ENCODE measurements at regions not wholly inside any gene's neighbourhood (a gene's known extent, or its start where the extent isn't known, plus 50 kb on each side); places are given as distances from the start of the nearest gene placed in this dataset.

- TF ChIP-seq, protein P1, sequence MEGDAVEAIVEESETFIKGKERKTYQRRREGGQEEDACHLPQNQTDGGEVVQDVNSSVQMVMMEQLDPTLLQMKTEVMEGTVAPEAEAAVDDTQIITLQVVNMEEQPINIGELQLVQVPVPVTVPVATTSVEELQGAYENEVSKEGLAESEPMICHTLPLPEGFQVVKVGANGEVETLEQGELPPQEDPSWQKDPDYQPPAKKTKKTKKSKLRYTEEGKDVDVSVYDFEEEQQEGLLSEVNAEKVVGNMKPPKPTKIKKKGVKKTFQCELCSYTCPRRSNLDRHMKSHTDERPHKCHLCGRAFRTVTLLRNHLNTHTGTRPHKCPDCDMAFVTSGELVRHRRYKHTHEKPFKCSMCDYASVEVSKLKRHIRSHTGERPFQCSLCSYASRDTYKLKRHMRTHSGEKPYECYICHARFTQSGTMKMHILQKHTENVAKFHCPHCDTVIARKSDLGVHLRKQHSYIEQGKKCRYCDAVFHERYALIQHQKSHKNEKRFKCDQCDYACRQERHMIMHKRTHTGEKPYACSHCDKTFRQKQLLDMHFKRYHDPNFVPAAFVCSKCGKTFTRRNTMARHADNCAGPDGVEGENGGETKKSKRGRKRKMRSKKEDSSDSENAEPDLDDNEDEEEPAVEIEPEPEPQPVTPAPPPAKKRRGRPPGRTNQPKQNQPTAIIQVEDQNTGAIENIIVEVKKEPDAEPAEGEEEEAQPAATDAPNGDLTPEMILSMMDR (IDR thresholded peaks at IDR 0.05): no peak
- TF ChIP-seq EP300 (IDR thresholded peaks at IDR 0.05) (no peak), POLR2A (IDR thresholded peaks at IDR 0.05) (no peak)
These were observed 162.5 kb downstream of the MED10 start for GRCh38 chr5:6215891-6216290.

All from sigmoid colon (tissue), 4 donors.